GM19239 (cell line): ENCODE measurements at regions not wholly inside any gene's neighbourhood (a gene's known extent, or its start where the extent isn't known, plus 50 kb on each side); places are given as distances from the start of the nearest gene placed in this dataset.
A peak's percentile ranks its signal among the peaks of the same experiment; 100 is the strongest.

Experiments used
- DNase-seq: peaks from one replicate; pipeline ENCODE4 v3.0.0; 2011; ENCODE audit warnings: low spot score; ENCODE audit not compliant: insufficient read length
- FAIRE-seq: peaks from 2 replicates; lab custom pipeline; 2011; peaks lifted over from hg19 to GRCh38; lab: Jason Lieb, UNC

- FAIRE-seq: no peak
- DNase-seq: no peak
Observed at GRCh38 chr2:198328454-198328853, 524.1 kb downstream of the PLCL1 start.

GRCh38 chr2:198327526-198327925, 523.1 kb downstream of the PLCL1 start:
- FAIRE-seq: no peak

GRCh38 chr2:198326431-198326830, 522.0 kb downstream of the PLCL1 start:
- FAIRE-seq: no peak

More at GRCh38 chr2:198327526-198327925, 523.1 kb downstream of the PLCL1 start:
- DNase-seq: no peak

GRCh38 chr2:198325359-198325758, 521.0 kb downstream of the PLCL1 start:
- no peak for FAIRE-seq
- no peak for DNase-seq

More at GRCh38 chr2:198326431-198326830, 522.0 kb downstream of the PLCL1 start:
- no peak for DNase-seq

- DNase-seq: no peak
- no peak for FAIRE-seq
Observed at GRCh38 chr2:198324071-198324470, 519.7 kb downstream of the PLCL1 start.

- no peak for DNase-seq
- no peak for FAIRE-seq
Observed at GRCh38 chr2:198322275-198322674, 517.9 kb downstream of the PLCL1 start.

- DNase-seq (no peak), FAIRE-seq (no peak)
Observed at GRCh38 chr2:198321522-198322088, 517.2 kb downstream of the PLCL1 start.

GRCh38 chr2:198316852-198317396, 512.5 kb downstream of the PLCL1 start:
- no peak for FAIRE-seq
- no peak for DNase-seq

- DNase-seq (no peak), FAIRE-seq (no peak)
Observed at GRCh38 chr2:198315791-198316630, 511.6 kb downstream of the PLCL1 start.

- FAIRE-seq (peak; percentile 77), DNase-seq (no peak)
Observed at GRCh38 chr2:198314559-198315153, 510.3 kb downstream of the PLCL1 start.

GRCh38 chr2:198312596-198313483, 508.4 kb downstream of the PLCL1 start:
- DNase-seq (no peak), FAIRE-seq (no peak)

- DNase-seq: no peak
- FAIRE-seq: no peak
Observed at GRCh38 chr2:198311020-198311419, 506.6 kb downstream of the PLCL1 start.

- FAIRE-seq: peak; percentile 88
Observed at GRCh38 chr2:198309673-198310280, 505.4 kb downstream of the PLCL1 start.

GRCh38 chr2:198309081-198309480, 504.7 kb downstream of the PLCL1 start:
- DNase-seq: no peak
- no peak for FAIRE-seq

More at GRCh38 chr2:198309673-198310280, 505.4 kb downstream of the PLCL1 start:
- DNase-seq: peak; percentile 35

GRCh38 chr2:198308368-198308767, 504.0 kb downstream of the PLCL1 start:
- DNase-seq (no peak), FAIRE-seq (no peak)

GRCh38 chr2:198307093-198307492, 502.7 kb downstream of the PLCL1 start:
- FAIRE-seq: no peak
- no peak for DNase-seq

GRCh38 chr2:198304859-198305258, 500.5 kb downstream of the PLCL1 start:
- DNase-seq (no peak), FAIRE-seq (no peak)

- no peak for DNase-seq
- no peak for FAIRE-seq
Observed at GRCh38 chr2:198297350-198297749, 493.0 kb downstream of the PLCL1 start.

- DNase-seq: peak; percentile 36
- peak; percentile 80 for FAIRE-seq
Observed at GRCh38 chr2:198296665-198297308, 492.4 kb downstream of the PLCL1 start.
